Upper lobe of left lung (tissue), 4 donors: ENCODE measurements at regions not wholly inside any gene's neighbourhood (a gene's known extent, or its start where the extent isn't known, plus 50 kb on each side); places are given as distances from the start of the nearest gene placed in this dataset.

Experiments used
- CTCF ChIP-seq, 6 experiments: fragments of 450-650 bp in 4 of 6; fragments of 200-600 bp in 2 of 6; sonication (generic) in 2 of 6; IDR thresholded peaks; one replicate each; pipeline ENCODE4 v1.5.1; 2016 to 2019; ENCODE audit warnings: antibody characterized with exemption in 6 of 6
- EP300 ChIP-seq, 4 donors: sonication (generic); formaldehyde crosslinking; IDR thresholded peaks; one replicate each; pipeline ENCODE4 v1.5.1; 2017; ENCODE audit warnings: antibody characterized with exemption in 4 of 4, control low read depth in 2 of 4
- POLR2A ChIP-seq, 4 donors: fragments of 450-650 bp; IDR thresholded peaks; one replicate each; pipeline ENCODE4 v1.5.1; 2016 to 2017; ENCODE audit warnings: antibody characterized with exemption in 4 of 4, mild to moderate bottlenecking in 2 of 4

DNA sequence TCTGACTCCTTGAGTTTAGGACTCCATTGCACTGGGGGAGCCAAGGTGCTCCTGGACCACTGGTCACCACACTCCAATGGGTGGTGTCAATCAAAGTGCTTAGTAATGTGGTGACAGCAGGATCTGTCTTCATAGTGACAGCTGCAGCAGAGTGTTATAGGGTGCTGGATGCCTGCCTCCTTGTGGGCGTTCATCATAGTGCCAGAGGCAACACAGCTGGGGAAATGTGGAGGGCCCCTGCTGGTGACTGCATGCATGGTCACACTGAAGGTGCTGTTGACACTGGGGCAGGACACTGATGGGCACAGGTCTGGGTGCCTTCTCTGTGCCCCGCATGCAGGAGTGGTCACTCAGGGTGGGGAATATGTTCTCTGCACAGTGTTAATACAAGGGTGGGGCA lies 177.5 kb upstream of the CDH8 start:
- TF ChIP-seq CTCF (IDR thresholded peaks at IDR 0.05) (no peak), POLR2A (IDR thresholded peaks at IDR 0.05) (no peak), EP300 (IDR thresholded peaks at IDR 0.05) (no peak)
